Inflammatory macrophage treated with lipopolysaccharide for 4 hours (primary cell): ENCODE measurements at regions not wholly inside any gene's neighbourhood (a gene's known extent, or its start where the extent isn't known, plus 50 kb on each side); places are given as distances from the start of the nearest gene placed in this dataset.

Experiments
- DNase-seq: peaks from one replicate; pipeline ENCODE4 v3.0.0-alpha.2; 2020

GRCh38 chr4:137733174-137734141, 201.2 kb upstream of the PCDH18 start:
- DNase-seq: peak; percentile 17

- DNase-seq: no peak
Observed at GRCh38 chr4:137722910-137723309, 190.6 kb upstream of the PCDH18 start.

- no peak for DNase-seq
Observed at GRCh38 chr4:137711502-137711901, 179.2 kb upstream of the PCDH18 start.

GRCh38 chr4:137707626-137708025, 175.3 kb upstream of the PCDH18 start:
- DNase-seq: no peak

- DNase-seq: no peak
Observed at GRCh38 chr4:137707102-137707620, 174.9 kb upstream of the PCDH18 start.

- DNase-seq: peak; percentile 70
Observed at GRCh38 chr4:137705171-137705783, 173.0 kb upstream of the PCDH18 start.

- DNase-seq: no peak
Observed at GRCh38 chr4:137703195-137703594, 170.9 kb upstream of the PCDH18 start.

- DNase-seq: no peak
Observed at GRCh38 chr4:137702512-137702911, 170.2 kb upstream of the PCDH18 start.

- peak; percentile 55 for DNase-seq
Observed at GRCh38 chr4:137701401-137701800, 169.1 kb upstream of the PCDH18 start.

GRCh38 chr4:137700751-137701150, 168.5 kb upstream of the PCDH18 start:
- peak; percentile 79 for DNase-seq

GRCh38 chr4:137700072-137700471, 167.8 kb upstream of the PCDH18 start:
- no peak for DNase-seq

- DNase-seq: no peak
Observed at GRCh38 chr4:137694138-137694537, 161.8 kb upstream of the PCDH18 start.

GRCh38 chr4:137693641-137694040, 161.3 kb upstream of the PCDH18 start:
- DNase-seq: no peak

- no peak for DNase-seq
Observed at GRCh38 chr4:137692205-137692604, 159.9 kb upstream of the PCDH18 start.

- DNase-seq: no peak
Observed at GRCh38 chr4:137688651-137689050, 156.4 kb upstream of the PCDH18 start.

GRCh38 chr4:137685357-137685756, 153.1 kb upstream of the PCDH18 start:
- DNase-seq: no peak

GRCh38 chr4:137681081-137681480, 148.8 kb upstream of the PCDH18 start:
- DNase-seq: no peak

GRCh38 chr4:137678796-137679195, 146.5 kb upstream of the PCDH18 start:
- DNase-seq: peak; percentile 17

GRCh38 chr4:137677863-137678262, 145.6 kb upstream of the PCDH18 start:
- DNase-seq: no peak

- DNase-seq: no peak
Observed at GRCh38 chr4:137676357-137676998, 144.2 kb upstream of the PCDH18 start.

- no peak for DNase-seq
Observed at GRCh38 chr4:137674066-137674465, 141.8 kb upstream of the PCDH18 start.

- DNase-seq: no peak
Observed at GRCh38 chr4:137668885-137669545, 136.7 kb upstream of the PCDH18 start.

GRCh38 chr4:137664416-137664815, 132.1 kb upstream of the PCDH18 start:
- no peak for DNase-seq
